ENCODE measurements at regions not wholly inside any gene's neighbourhood (a gene's known extent, or its start where the extent isn't known, plus 50 kb on each side); places are given as distances from the start of the nearest gene placed in this dataset.

- Histone ChIP-seq H3K4me3 (ENCODE audit: low read length) (no peak overlapping the region), H3K27ac (ENCODE audit: low read length) (no peak overlapping the region), H3K27me3 (ENCODE audit: control insufficient read depth, insufficient read depth, low read length) (no peaks in the 10 kb centered on the region), H3K9me3 (ENCODE audit: control insufficient read depth, insufficient read depth, low read length) (peaks cover 3% of the 10 kb centered on the region), H3K36me3 (ENCODE audit: control insufficient read depth, insufficient read depth, low read length) (no peaks in the 10 kb centered on the region), H3K4me1 (ENCODE audit: control insufficient read depth, insufficient read depth, low read length) (no peaks in the 10 kb centered on the region)
- no CpG with 5 or more reads among the region's 1 CpG for WGBS (ENCODE audit: insufficient coverage)
- Mint-ChIP-seq H3K27me3 (ENCODE audit: low read depth in 2 of 2) (no peaks in the 10 kb centered on the region), H3K9me3 (peaks cover 16 to 19% of the 10 kb centered on the region in 2 donors), H3K27ac (no peak overlapping the region), H3K4me3 (no peak overlapping the region), H3K4me1 (no peaks in the 10 kb centered on the region), H3K36me3 (peaks cover 5% of the 10 kb centered on the region)
- TF ChIP-seq, protein P1, sequence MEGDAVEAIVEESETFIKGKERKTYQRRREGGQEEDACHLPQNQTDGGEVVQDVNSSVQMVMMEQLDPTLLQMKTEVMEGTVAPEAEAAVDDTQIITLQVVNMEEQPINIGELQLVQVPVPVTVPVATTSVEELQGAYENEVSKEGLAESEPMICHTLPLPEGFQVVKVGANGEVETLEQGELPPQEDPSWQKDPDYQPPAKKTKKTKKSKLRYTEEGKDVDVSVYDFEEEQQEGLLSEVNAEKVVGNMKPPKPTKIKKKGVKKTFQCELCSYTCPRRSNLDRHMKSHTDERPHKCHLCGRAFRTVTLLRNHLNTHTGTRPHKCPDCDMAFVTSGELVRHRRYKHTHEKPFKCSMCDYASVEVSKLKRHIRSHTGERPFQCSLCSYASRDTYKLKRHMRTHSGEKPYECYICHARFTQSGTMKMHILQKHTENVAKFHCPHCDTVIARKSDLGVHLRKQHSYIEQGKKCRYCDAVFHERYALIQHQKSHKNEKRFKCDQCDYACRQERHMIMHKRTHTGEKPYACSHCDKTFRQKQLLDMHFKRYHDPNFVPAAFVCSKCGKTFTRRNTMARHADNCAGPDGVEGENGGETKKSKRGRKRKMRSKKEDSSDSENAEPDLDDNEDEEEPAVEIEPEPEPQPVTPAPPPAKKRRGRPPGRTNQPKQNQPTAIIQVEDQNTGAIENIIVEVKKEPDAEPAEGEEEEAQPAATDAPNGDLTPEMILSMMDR (IDR thresholded peaks at IDR 0.05): no peak
- intact Hi-C loops (cut with micrococcal nuclease): no loop called here
- no peak for DNase-seq
- no peak for ATAC-seq
Observed at GRCh38 chr2:123144082-123144481, 881.0 kb upstream of the CNTNAP5 start.

GRCh38 chr2:123153041-123153440 lies 872.0 kb upstream of the CNTNAP5 start:
- Histone ChIP-seq H3K36me3 (ENCODE audit: control insufficient read depth, insufficient read depth, low read length) (no peaks in the 10 kb centered on the region), H3K9me3 (ENCODE audit: control insufficient read depth, insufficient read depth, low read length) (peaks cover 3% of the 10 kb centered on the region), H3K27ac (ENCODE audit: low read length) (no peak overlapping the region), H3K4me1 (ENCODE audit: control insufficient read depth, insufficient read depth, low read length) (no peaks in the 10 kb centered on the region), H3K27me3 (ENCODE audit: control insufficient read depth, insufficient read depth, low read length) (no peaks in the 10 kb centered on the region), H3K4me3 (ENCODE audit: low read length) (no peak overlapping the region)
- intact Hi-C loops (cut with micrococcal nuclease): no loop called here
- TF ChIP-seq, protein P1 (IDR thresholded peaks at IDR 0.05): no peak
- Mint-ChIP-seq H3K4me3 (no peak overlapping the region), H3K36me3 (no peaks in the 10 kb centered on the region), H3K4me1 (no peaks in the 10 kb centered on the region), H3K27me3 (ENCODE audit: low read depth in 2 of 2) (no peaks in the 10 kb centered on the region), H3K9me3 (peaks cover 7 to 9% of the 10 kb centered on the region in 2 donors), H3K27ac (no peak overlapping the region)
- no CpG with 5 or more reads among the region's 1 CpG for WGBS (ENCODE audit: insufficient coverage)
- ATAC-seq (no peak), DNase-seq (no peak)

DNA sequence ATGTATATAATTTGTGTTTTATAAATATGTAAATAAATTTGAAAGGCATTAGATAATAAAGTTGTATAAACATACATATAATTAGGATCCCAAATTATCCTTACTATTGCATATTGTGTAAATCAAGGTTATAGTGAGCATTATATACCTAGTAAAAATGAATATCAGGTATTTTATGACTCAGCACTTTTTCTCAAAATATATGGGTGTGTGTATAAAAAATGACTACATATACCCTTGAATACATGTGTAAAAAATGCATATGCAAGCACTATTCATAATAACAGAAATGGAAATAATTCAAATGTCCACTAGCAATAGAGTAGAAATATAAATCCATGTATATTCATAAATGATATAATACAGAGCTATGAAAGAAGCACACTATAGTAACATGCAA lies 870.9 kb upstream of the CNTNAP5 start:
- Histone ChIP-seq H3K4me3 (ENCODE audit: low read length) (no peak overlapping the region), H3K27me3 (ENCODE audit: control insufficient read depth, insufficient read depth, low read length) (no peaks in the 10 kb centered on the region), H3K9me3 (ENCODE audit: control insufficient read depth, insufficient read depth, low read length) (peaks cover 3% of the 10 kb centered on the region), H3K27ac (ENCODE audit: low read length) (no peak overlapping the region), H3K36me3 (ENCODE audit: control insufficient read depth, insufficient read depth, low read length) (no peaks in the 10 kb centered on the region), H3K4me1 (ENCODE audit: control insufficient read depth, insufficient read depth, low read length) (no peaks in the 10 kb centered on the region)
- Mint-ChIP-seq H3K27ac (no peak overlapping the region), H3K36me3 (no peaks in the 10 kb centered on the region), H3K9me3 (peaks cover 9 to 12% of the 10 kb centered on the region in 2 donors), H3K4me3 (no peak overlapping the region), H3K4me1 (no peaks in the 10 kb centered on the region), H3K27me3 (ENCODE audit: low read depth in 2 of 2) (no peaks in the 10 kb centered on the region)
- intact Hi-C loops (cut with micrococcal nuclease): no loop called here
- ATAC-seq (no peak), DNase-seq (no peak)
- TF ChIP-seq, protein P1 (IDR thresholded peaks at IDR 0.05): no peak

DNA sequence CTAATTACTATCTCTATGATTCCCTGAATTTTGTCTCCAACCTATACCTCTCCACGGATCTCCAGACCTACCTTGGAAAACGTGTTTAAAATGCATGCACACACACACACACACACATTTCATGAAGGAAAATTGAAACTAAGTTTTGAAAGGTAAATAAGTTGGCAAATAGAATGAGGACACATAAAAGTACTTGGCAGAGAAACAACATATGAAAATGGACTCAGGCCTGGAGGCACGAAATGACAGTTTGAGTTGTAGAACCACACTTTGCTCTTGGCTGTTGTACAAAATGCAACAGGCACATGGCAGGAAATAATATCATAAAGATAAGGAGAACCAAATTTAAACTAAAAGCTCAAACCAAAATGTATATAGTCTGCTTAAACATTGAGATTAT lies 868.1 kb upstream of the CNTNAP5 start:
- Histone ChIP-seq H3K4me1 (ENCODE audit: control insufficient read depth, insufficient read depth, low read length) (no peaks in the 10 kb centered on the region), H3K4me3 (ENCODE audit: low read length) (no peak overlapping the region), H3K27ac (ENCODE audit: low read length) (no peak overlapping the region), H3K9me3 (ENCODE audit: control insufficient read depth, insufficient read depth, low read length) (peaks cover 3% of the 10 kb centered on the region), H3K27me3 (ENCODE audit: control insufficient read depth, insufficient read depth, low read length) (no peaks in the 10 kb centered on the region), H3K36me3 (ENCODE audit: control insufficient read depth, insufficient read depth, low read length) (no peaks in the 10 kb centered on the region)
- Mint-ChIP-seq H3K4me1 (no peaks in the 10 kb centered on the region), H3K36me3 (no peaks in the 10 kb centered on the region), H3K4me3 (no peak overlapping the region), H3K9me3 (peaks cover 9 to 15% of the 10 kb centered on the region in 2 donors), H3K27me3 (ENCODE audit: low read depth in 2 of 2) (no peaks in the 10 kb centered on the region), H3K27ac (no peak overlapping the region)
- ATAC-seq: no peak
- intact Hi-C loops (cut with micrococcal nuclease): no loop called here
- 54% methylated on average over 2 of the region's 3 CpGs for WGBS (ENCODE audit: insufficient coverage)
- no peak for DNase-seq
- TF ChIP-seq, protein P1 (IDR thresholded peaks at IDR 0.05): no peak

Measured in natural killer cell (primary cell).